Nephron progenitor cell (in vitro differentiated cells): ENCODE measurements at regions not wholly inside any gene's neighbourhood (a gene's known extent, or its start where the extent isn't known, plus 50 kb on each side); places are given as distances from the start of the nearest gene placed in this dataset.
A peak's percentile ranks its signal among the peaks of the same experiment; 100 is the strongest.

Source experiments
- DNase-seq: peaks from one replicate; pipeline ENCODE4 v3.0.0; 2021
- H3K27ac Mint-ChIP-seq: 2 replicates; pipeline ENCODE4 v1.8.0; 2021; ENCODE audit warnings: mild to moderate bottlenecking, moderate library complexity, mixed read lengths
- H3K27me3 Mint-ChIP-seq: 2 replicates; pipeline ENCODE4 v1.8.0; 2021; ENCODE audit warnings: mild to moderate bottlenecking, low read depth, mixed read lengths; ENCODE audit not compliant: poor library complexity
- H3K36me3 Mint-ChIP-seq: 2 replicates; pipeline ENCODE4 v1.8.0; 2021; ENCODE audit warnings: low read depth, mixed read lengths
- H3K4me1 Mint-ChIP-seq: 2 replicates; pipeline ENCODE4 v1.8.0; 2021; ENCODE audit warnings: mixed read lengths
- H3K4me3 Mint-ChIP-seq: 2 replicates; pipeline ENCODE4 v1.8.0; 2021; ENCODE audit warnings: mild to moderate bottlenecking, moderate library complexity, mixed read lengths
- H3K9me3 Mint-ChIP-seq: 2 replicates; pipeline ENCODE4 v1.8.0; 2021; ENCODE audit warnings: mild to moderate bottlenecking, moderate library complexity, mixed read lengths
- CTCF ChIP-seq: fragments of 200-600 bp; sonication (generic); IDR thresholded peaks from 2 replicates; pipeline ENCODE4 v1.5.0; 2021; ENCODE audit warnings: antibody characterized with exemption

- Mint-ChIP-seq H3K27me3 (peaks cover 6% of the 10 kb centered on the region), H3K4me3 (no peak overlapping the region), H3K36me3 (no peaks in the 10 kb centered on the region), H3K9me3 (no peaks in the 10 kb centered on the region), H3K4me1 (peaks cover 59% of the 10 kb centered on the region), H3K27ac (peak overlapping the region; percentile 18)
- TF ChIP-seq CTCF = no peak
- no peak for DNase-seq
These were observed 154.6 kb upstream of the NPVF start for GRCh38 chr7:25382869-25383268.

GRCh38 chr7:25383402-25383801 is 155.1 kb upstream of the NPVF start:
- no peak for DNase-seq
- Mint-ChIP-seq H3K4me3 (no peak overlapping the region), H3K27ac (no peak overlapping the region), H3K36me3 (no peaks in the 10 kb centered on the region), H3K4me1 (peaks cover 59% of the 10 kb centered on the region), H3K9me3 (no peaks in the 10 kb centered on the region), H3K27me3 (peaks cover 6% of the 10 kb centered on the region)
- TF ChIP-seq CTCF = no peak

GRCh38 chr7:25384788-25385505 is 156.7 kb upstream of the NPVF start:
- H3K9me3 Mint-ChIP-seq = no peaks in the 10 kb centered on the region
- no peak for TF ChIP-seq CTCF
- no peak for DNase-seq
- no peak overlapping the region for H3K4me3 Mint-ChIP-seq
- peaks cover 12% of the 10 kb centered on the region for H3K27me3 Mint-ChIP-seq
- peaks cover 59% of the 10 kb centered on the region for H3K4me1 Mint-ChIP-seq
- H3K36me3 Mint-ChIP-seq = no peaks in the 10 kb centered on the region
- H3K27ac Mint-ChIP-seq = peak overlapping the region; percentile 13

- H3K9me3 Mint-ChIP-seq = no peaks in the 10 kb centered on the region
- peaks cover 12% of the 10 kb centered on the region for H3K27me3 Mint-ChIP-seq
- TF ChIP-seq CTCF = no peak
- no peak for DNase-seq
- H3K36me3 Mint-ChIP-seq = no peaks in the 10 kb centered on the region
- H3K4me1 Mint-ChIP-seq = peaks cover 65% of the 10 kb centered on the region
- no peak overlapping the region for H3K4me3 Mint-ChIP-seq
- H3K27ac Mint-ChIP-seq = no peak overlapping the region
These were observed 157.3 kb upstream of the NPVF start for GRCh38 chr7:25385506-25386136.

- Mint-ChIP-seq H3K27ac (peak overlapping the region; percentile 26), H3K9me3 (no peaks in the 10 kb centered on the region), H3K36me3 (no peaks in the 10 kb centered on the region), H3K27me3 (peaks cover 12% of the 10 kb centered on the region), H3K4me3 (no peak overlapping the region), H3K4me1 (peaks cover 69% of the 10 kb centered on the region)
- no peak for DNase-seq
- TF ChIP-seq CTCF = no peak
These were observed 158.0 kb upstream of the NPVF start for GRCh38 chr7:25386311-25386744.

GRCh38 chr7:25388681-25389080 is 160.4 kb upstream of the NPVF start:
- peaks cover 70% of the 10 kb centered on the region for H3K4me1 Mint-ChIP-seq
- no peak overlapping the region for H3K27ac Mint-ChIP-seq
- DNase-seq = no peak
- no peaks in the 10 kb centered on the region for H3K36me3 Mint-ChIP-seq
- no peaks in the 10 kb centered on the region for H3K9me3 Mint-ChIP-seq
- H3K4me3 Mint-ChIP-seq = no peak overlapping the region
- H3K27me3 Mint-ChIP-seq = peaks cover 10% of the 10 kb centered on the region
- TF ChIP-seq CTCF = no peak
